ENCODE measurements at regions not wholly inside any gene's neighbourhood (a gene's known extent, or its start where the extent isn't known, plus 50 kb on each side); places are given as distances from the start of the nearest gene placed in this dataset.

GRCh38 chr20:12318043-12318442, 400.4 kb downstream of the BTBD3 start:
- H3K4me3 ChIP-seq, result no peak overlapping the region
- H3K36me3 ChIP-seq, result no peaks in the 10 kb centered on the region
- DNase-seq (ENCODE audit: extremely low spot score in 2 of 2), result no peak
- TF ChIP-seq POLR2A (IDR thresholded peaks at IDR 0.05), result no peak
- TF ChIP-seq POLR2AphosphoS5 (IDR thresholded peaks at IDR 0.05; ENCODE audit: insufficient read depth in 1 of 2, low read depth in 1 of 2), result no peak
- TF ChIP-seq CTCF (IDR thresholded peaks at IDR 0.05), result no peak
- intact Hi-C loops (cut with DNase I), result no loop called here
- no peaks in the 10 kb centered on the region for H3K27me3 ChIP-seq
- H3K27ac ChIP-seq, result no peak overlapping the region
- H3K9me3 ChIP-seq, result no peaks in the 10 kb centered on the region
- no peaks in the 10 kb centered on the region for H3K4me1 ChIP-seq

- Histone ChIP-seq H3K4me1 (no peaks in the 10 kb centered on the region), H3K36me3 (no peaks in the 10 kb centered on the region), H3K27me3 (no peaks in the 10 kb centered on the region), H3K9me3 (no peaks in the 10 kb centered on the region), H3K4me3 (no peak overlapping the region), H3K27ac (no peak overlapping the region)
- intact Hi-C loops (cut with DNase I), result no loop called here
- TF ChIP-seq POLR2AphosphoS5 (IDR thresholded peaks at IDR 0.05; ENCODE audit: insufficient read depth in 1 of 2, low read depth in 1 of 2) (no peak), CTCF (IDR thresholded peaks at IDR 0.05) (no peak), POLR2A (IDR thresholded peaks at IDR 0.05) (no peak)
- no peak for DNase-seq (ENCODE audit: extremely low spot score in 2 of 2)
Observed at GRCh38 chr20:12321736-12322135, 404.0 kb downstream of the BTBD3 start.

GRCh38 chr20:12327205-12327604, 409.5 kb downstream of the BTBD3 start:
- Histone ChIP-seq H3K4me3 (no peak overlapping the region), H3K27me3 (no peaks in the 10 kb centered on the region), H3K27ac (no peak overlapping the region), H3K36me3 (no peaks in the 10 kb centered on the region), H3K4me1 (no peaks in the 10 kb centered on the region), H3K9me3 (no peaks in the 10 kb centered on the region)
- no peak for DNase-seq (ENCODE audit: extremely low spot score in 2 of 2)
- intact Hi-C loops (cut with DNase I), result no loop called here
- TF ChIP-seq CTCF (IDR thresholded peaks at IDR 0.05) (no peak), POLR2AphosphoS5 (IDR thresholded peaks at IDR 0.05; ENCODE audit: insufficient read depth in 1 of 2, low read depth in 1 of 2) (no peak)

GRCh38 chr20:12331236-12331635, 413.5 kb downstream of the BTBD3 start:
- TF ChIP-seq CTCF (IDR thresholded peaks at IDR 0.05) (no peak), POLR2A (IDR thresholded peaks at IDR 0.05) (no peak)
- Histone ChIP-seq H3K36me3 (no peaks in the 10 kb centered on the region), H3K27ac (no peak overlapping the region), H3K9me3 (no peaks in the 10 kb centered on the region), H3K4me3 (no peak overlapping the region), H3K4me1 (no peaks in the 10 kb centered on the region), H3K27me3 (no peaks in the 10 kb centered on the region)
- intact Hi-C loops (cut with DNase I), result no loop called here
- DNase-seq (ENCODE audit: extremely low spot score in 2 of 2), result no peak

GRCh38 chr20:12337601-12338000, 419.9 kb downstream of the BTBD3 start:
- no peak for DNase-seq (ENCODE audit: extremely low spot score in 2 of 2)
- no peak overlapping the region for H3K27ac ChIP-seq
- no peaks in the 10 kb centered on the region for H3K36me3 ChIP-seq
- no peaks in the 10 kb centered on the region for H3K4me1 ChIP-seq
- no peak overlapping the region for H3K4me3 ChIP-seq
- intact Hi-C loops (cut with DNase I), result no loop called here
- H3K9me3 ChIP-seq, result no peaks in the 10 kb centered on the region
- TF ChIP-seq POLR2AphosphoS5 (IDR thresholded peaks at IDR 0.05; ENCODE audit: insufficient read depth in 1 of 2, low read depth in 1 of 2) (no peak), CTCF (IDR thresholded peaks at IDR 0.05) (no peak), POLR2A (IDR thresholded peaks at IDR 0.05) (no peak)
- no peaks in the 10 kb centered on the region for H3K27me3 ChIP-seq

Data from vagina (tissue), 2 donors.